AG10803 (cell line): ENCODE measurements at regions not wholly inside any gene's neighbourhood (a gene's known extent, or its start where the extent isn't known, plus 50 kb on each side); places are given as distances from the start of the nearest gene placed in this dataset.

ENCODE experiments used
- DNase-seq: peaks from one replicate; pipeline ENCODE4 v3.0.0; 2010; ENCODE audit warnings: low read depth
- H3K4me3 ChIP-seq: 2 replicates; pipeline ENCODE4 v1.5.1; 2011; ENCODE audit warnings: mild to moderate bottlenecking, low read length, control low read depth
- TF ChIP-seq, protein P1 (sequence below): conservative IDR thresholded peaks from 2 replicates; pipeline ENCODE4 v1.5.1; 2011; ENCODE audit warnings: mild to moderate bottlenecking, low read length, control low read depth, inconsistent platforms

DNA sequence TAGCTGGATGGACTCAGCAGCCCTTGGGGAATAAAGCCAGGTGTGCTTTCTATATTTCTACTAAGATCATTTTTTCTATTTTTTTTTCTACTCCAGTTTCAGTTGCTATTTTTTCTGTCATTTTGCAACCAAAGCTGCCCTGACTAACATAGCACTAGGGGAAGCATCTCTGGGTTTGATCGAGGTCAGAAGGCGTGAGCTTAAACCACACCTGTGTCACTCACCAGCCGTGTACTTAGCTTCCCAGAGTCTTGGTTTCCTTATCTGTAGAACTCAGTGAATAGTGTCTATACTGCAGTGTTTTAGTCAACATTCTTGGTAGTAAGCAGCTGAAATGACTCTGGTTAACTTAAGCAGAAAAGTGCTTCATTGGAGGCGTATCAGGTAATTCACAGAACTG lies 489.6 kb upstream of the SPRED2 start:
- no peak for DNase-seq
- TF ChIP-seq, protein P1, sequence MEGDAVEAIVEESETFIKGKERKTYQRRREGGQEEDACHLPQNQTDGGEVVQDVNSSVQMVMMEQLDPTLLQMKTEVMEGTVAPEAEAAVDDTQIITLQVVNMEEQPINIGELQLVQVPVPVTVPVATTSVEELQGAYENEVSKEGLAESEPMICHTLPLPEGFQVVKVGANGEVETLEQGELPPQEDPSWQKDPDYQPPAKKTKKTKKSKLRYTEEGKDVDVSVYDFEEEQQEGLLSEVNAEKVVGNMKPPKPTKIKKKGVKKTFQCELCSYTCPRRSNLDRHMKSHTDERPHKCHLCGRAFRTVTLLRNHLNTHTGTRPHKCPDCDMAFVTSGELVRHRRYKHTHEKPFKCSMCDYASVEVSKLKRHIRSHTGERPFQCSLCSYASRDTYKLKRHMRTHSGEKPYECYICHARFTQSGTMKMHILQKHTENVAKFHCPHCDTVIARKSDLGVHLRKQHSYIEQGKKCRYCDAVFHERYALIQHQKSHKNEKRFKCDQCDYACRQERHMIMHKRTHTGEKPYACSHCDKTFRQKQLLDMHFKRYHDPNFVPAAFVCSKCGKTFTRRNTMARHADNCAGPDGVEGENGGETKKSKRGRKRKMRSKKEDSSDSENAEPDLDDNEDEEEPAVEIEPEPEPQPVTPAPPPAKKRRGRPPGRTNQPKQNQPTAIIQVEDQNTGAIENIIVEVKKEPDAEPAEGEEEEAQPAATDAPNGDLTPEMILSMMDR = no peak
- H3K4me3 ChIP-seq = no peak overlapping the region

DNA sequence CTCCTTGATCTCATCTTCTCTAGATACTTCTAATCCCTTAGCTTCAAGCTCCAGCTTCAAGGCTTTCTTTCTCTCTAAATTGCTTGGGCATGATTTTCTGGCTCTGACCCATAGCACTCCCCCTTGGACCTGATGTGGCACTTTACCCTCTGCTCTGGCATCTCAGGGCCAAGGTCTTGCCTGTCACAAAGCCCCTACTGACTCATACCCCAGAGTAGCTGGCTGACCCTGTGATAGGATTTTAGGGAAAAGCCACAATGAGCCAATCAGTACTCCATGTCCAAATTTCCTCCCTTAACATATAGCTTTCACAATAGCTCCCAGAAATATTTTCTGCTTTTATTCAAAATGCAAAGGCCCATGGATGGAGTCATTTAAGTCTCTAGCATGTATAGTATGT lies 488.7 kb upstream of the SPRED2 start:
- DNase-seq = no peak
- H3K4me3 ChIP-seq = no peak overlapping the region
- TF ChIP-seq, protein P1 = no peak

DNA sequence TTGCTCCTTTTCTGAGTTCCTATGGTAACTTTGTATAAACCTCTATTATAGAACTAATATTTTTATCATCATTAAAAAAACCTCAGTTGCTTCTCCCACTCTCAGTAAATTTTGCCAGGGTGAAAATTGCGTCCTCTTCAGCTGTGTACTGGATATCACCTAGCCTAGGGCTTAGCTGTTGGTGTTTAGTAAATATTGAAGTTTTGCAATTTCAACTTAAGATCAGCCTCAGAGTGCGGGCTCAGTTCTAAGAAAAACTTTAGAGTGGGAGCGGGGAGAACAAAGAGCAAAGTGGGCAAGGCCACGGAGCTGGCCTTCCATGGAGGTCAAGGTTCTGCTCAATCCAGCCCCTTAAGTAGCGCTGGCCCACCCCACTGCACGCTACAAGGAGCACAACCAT lies 488.3 kb upstream of the SPRED2 start:
- H3K4me3 ChIP-seq = no peak overlapping the region
- TF ChIP-seq, protein P1 = no peak
- no peak for DNase-seq

DNA sequence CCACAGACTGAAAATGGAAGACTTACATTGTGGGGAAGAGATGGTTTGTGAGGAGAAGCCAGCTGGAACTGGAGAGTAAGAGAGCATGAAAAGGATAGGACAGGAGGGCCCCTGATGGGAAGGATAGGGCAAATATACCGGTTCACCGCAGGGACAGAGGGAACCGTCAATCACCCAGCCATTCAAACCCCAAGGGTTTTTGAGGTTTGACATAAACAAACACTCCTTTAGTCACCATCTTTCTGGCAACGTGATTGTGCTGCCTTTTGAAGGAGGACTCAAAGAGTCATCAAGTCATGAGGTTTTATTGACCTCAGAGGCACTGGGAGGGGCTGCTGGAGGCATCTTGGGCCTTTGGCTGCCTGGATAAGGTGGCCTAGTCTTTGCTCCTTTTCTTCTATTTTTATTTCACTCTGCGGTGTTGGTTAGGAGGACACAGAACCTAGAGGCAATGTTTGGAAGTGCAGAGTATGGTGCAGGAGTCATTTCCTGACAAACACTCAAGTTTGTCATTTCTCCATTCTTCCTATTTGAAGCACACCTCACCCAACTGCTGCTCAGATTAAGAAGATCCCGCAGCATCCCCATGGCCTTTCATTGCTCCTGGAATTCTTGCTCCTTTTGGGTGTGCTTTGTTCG lies 487.3 kb upstream of the SPRED2 start:
- DNase-seq = no peak
- H3K4me3 ChIP-seq = no peak overlapping the region
- TF ChIP-seq, protein P1 = no peak

- no peak for DNase-seq
- TF ChIP-seq, protein P1 = no peak
- no peak overlapping the region for H3K4me3 ChIP-seq
Observed at GRCh38 chr2:65918760-65919187, 486.4 kb upstream of the SPRED2 start.

DNA sequence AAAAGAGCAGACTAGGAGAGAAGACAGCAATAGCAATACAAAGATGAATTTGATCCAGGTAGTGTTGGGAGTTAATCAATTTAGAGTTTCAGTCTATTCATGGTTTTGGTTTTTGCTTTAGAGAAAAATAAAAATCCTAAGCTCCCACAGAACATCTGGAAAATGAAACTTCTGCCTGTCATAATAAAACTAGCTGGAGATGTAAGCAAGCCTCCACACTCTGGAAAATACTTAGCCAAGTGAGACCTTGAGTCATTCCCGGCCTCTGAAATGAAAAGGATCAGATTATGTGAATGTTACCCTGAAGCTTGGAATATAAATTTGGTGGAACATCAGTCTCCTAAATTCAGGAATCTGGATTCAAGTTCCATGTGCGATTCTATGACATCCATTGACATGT lies 485.6 kb upstream of the SPRED2 start:
- TF ChIP-seq, protein P1 = no peak
- DNase-seq = no peak
- H3K4me3 ChIP-seq = no peak overlapping the region

- TF ChIP-seq, protein P1 = no peak
- DNase-seq = no peak
Observed at GRCh38 chr2:65916785-65917295, 484.4 kb upstream of the SPRED2 start.

More at GRCh38 chr2:65916785-65917295, 484.4 kb upstream of the SPRED2 start:
- no peak overlapping the region for H3K4me3 ChIP-seq
